GM18867 (cell line): ENCODE measurements at regions not wholly inside any gene's neighbourhood (a gene's known extent, or its start where the extent isn't known, plus 50 kb on each side); places are given as distances from the start of the nearest gene placed in this dataset.
A peak's percentile ranks its signal among the peaks of the same experiment; 100 is the strongest.
"Not testable (repeated sequence)": the region's sequence is repeated elsewhere in the genome, so short reads cannot be mapped to it uniquely, and the experiment has no call there.

Source experiments
- ATAC-seq: cut with Tn5 transposase; IDR thresholded peaks from one replicate; pipeline ENCODE4 v1.9.1; 2021; ENCODE audit warnings: mild to moderate bottlenecking, moderate library complexity; ENCODE audit not compliant: unreplicated experiment

- ATAC-seq: no peak
Measured at GRCh38 chr7:43042302-43042701, 70.1 kb upstream of the HECW1 start.

- no peak for ATAC-seq
Measured at GRCh38 chr7:43044511-43044910, 67.9 kb upstream of the HECW1 start.

- ATAC-seq: no peak
Measured at GRCh38 chr7:43054052-43054722, 58.3 kb upstream of the HECW1 start.

GRCh38 chr7:43057141-43057540 is 55.3 kb upstream of the HECW1 start:
- no peak for ATAC-seq

GRCh38 chr7:43058271-43059066 is 54.0 kb upstream of the HECW1 start:
- peak; percentile 61 for ATAC-seq

- not testable (repeated sequence) for ATAC-seq
Measured at GRCh38 chr7:43059067-43059600, 53.3 kb upstream of the HECW1 start.
